Heart left ventricle (tissue), 13 donors: ENCODE measurements at regions not wholly inside any gene's neighbourhood (a gene's known extent, or its start where the extent isn't known, plus 50 kb on each side); places are given as distances from the start of the nearest gene placed in this dataset.

Source experiments
- POLR2A ChIP-seq, 2 donors: fragments of 450-650 bp; IDR thresholded peaks; one replicate each; pipeline ENCODE4 v1.6.1; 2017; ENCODE audit warnings: antibody characterized with exemption in 2 of 2, mild to moderate bottlenecking in 2 of 2, moderate library complexity in 2 of 2
- TF ChIP-seq, protein P1 (sequence below), 12 donors: fragments of 200-600 bp; sonication (generic) in 4 of 12; IDR thresholded peaks; one replicate each; pipeline versions ENCODE4 v1.5.0 to v1.8.0; 2018 to 2022; ENCODE audit warnings: antibody characterized with exemption in 12 of 12, mild to moderate bottlenecking in 5 of 12
- donor health status: ischemic (EF 13 %, LVEDD 7.1; RV severe dilation, severe dysfunction).
- donor health status: DM: no; HTN: yes; CAD: no.
- donor health status: DM: no; HTN: no; CAD: no.
- donor health status: ischemic (EF 25% LVEDD 6.9; RV normal size, moderate dysfunction).
- donor health status: ischemic (EF 25% LVEDD 5.7; RV mildly dilated, moderate dysfunction).
- donor health status: ischemic (EF 35%, LVEDD 5.7; RV mildly dilated, moderate dysfunction).
- donor health status: nonischemic (EF 11% LVEDD 7.7; RV severe dilation, severe dysfunction).
- donor health status: DM: yes; HTN: yes; CAD: no.
- donor health status: PGD.
- donor health status: ischemic (EF 29% LVEDD 5.4; RV normal size, mild dysfunction).
- donor health status: nonischemic (EF 23%, LVEDD 6.1; RV moderate dilation, normal function).

DNA sequence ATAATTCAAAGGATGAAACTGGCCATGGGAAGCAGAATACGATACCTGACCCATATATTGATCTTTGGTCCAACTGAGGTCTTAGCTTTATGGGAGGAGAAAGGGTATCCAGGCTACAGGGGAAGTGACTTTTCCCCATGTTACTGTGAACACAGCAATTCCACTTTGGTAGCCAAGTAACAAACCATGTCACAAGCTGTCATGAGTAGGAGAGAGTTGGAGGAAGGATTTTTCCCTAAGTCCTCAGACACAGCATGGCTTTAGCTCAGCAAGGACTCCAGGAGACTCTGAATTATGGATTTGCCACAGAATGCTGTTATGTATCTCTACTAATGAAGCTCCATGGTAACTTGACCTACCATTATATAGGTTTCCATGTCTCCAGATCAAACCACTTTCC lies 56.5 kb upstream of the GNAO1 start:
- TF ChIP-seq, protein P1, sequence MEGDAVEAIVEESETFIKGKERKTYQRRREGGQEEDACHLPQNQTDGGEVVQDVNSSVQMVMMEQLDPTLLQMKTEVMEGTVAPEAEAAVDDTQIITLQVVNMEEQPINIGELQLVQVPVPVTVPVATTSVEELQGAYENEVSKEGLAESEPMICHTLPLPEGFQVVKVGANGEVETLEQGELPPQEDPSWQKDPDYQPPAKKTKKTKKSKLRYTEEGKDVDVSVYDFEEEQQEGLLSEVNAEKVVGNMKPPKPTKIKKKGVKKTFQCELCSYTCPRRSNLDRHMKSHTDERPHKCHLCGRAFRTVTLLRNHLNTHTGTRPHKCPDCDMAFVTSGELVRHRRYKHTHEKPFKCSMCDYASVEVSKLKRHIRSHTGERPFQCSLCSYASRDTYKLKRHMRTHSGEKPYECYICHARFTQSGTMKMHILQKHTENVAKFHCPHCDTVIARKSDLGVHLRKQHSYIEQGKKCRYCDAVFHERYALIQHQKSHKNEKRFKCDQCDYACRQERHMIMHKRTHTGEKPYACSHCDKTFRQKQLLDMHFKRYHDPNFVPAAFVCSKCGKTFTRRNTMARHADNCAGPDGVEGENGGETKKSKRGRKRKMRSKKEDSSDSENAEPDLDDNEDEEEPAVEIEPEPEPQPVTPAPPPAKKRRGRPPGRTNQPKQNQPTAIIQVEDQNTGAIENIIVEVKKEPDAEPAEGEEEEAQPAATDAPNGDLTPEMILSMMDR (IDR thresholded peaks at IDR 0.05) = no peak
- TF ChIP-seq POLR2A (IDR thresholded peaks at IDR 0.05) = no peak
